ENCODE measurements at regions not wholly inside any gene's neighbourhood (a gene's known extent, or its start where the extent isn't known, plus 50 kb on each side); places are given as distances from the start of the nearest gene placed in this dataset.

- TF ChIP-seq CTCF (IDR thresholded peaks at IDR 0.05; ENCODE audit: low read depth, low read length) (no peak), MYC (IDR thresholded peaks at IDR 0.05; ENCODE audit: low read depth, low read length) (no peak), POLR2A (IDR thresholded peaks at IDR 0.05; ENCODE audit: extremely low read depth, insufficient read length) (no peak), MAX (IDR thresholded peaks at IDR 0.05; ENCODE audit: low read depth, low read length) (no peak)
- no peak overlapping the region for H3K4me3 ChIP-seq (ENCODE audit: low read depth, low read length)
- DNase-seq (ENCODE audit: low read depth) = no peak
Observed at GRCh38 chr7:10222976-10223375, 750.7 kb upstream of the PHF14 start.

- H3K4me3 ChIP-seq (ENCODE audit: low read depth, low read length) = no peak overlapping the region
- no peak for DNase-seq (ENCODE audit: low read depth)
- TF ChIP-seq MAX (IDR thresholded peaks at IDR 0.05; ENCODE audit: low read depth, low read length) = no peak
- no peak for TF ChIP-seq MYC (IDR thresholded peaks at IDR 0.05; ENCODE audit: low read depth, low read length)
- no peak for TF ChIP-seq POLR2A (IDR thresholded peaks at IDR 0.05; ENCODE audit: extremely low read depth, insufficient read length)
- TF ChIP-seq CTCF (IDR thresholded peaks at IDR 0.05; ENCODE audit: low read depth, low read length) = no peak
Observed at GRCh38 chr7:10225275-10225674, 748.4 kb upstream of the PHF14 start.

GRCh38 chr7:10237306-10237705 lies 736.4 kb upstream of the PHF14 start:
- no peak for DNase-seq (ENCODE audit: low read depth)
- no peak for TF ChIP-seq MAX (IDR thresholded peaks at IDR 0.05; ENCODE audit: low read depth, low read length)
- TF ChIP-seq MYC (IDR thresholded peaks at IDR 0.05; ENCODE audit: low read depth, low read length) = no peak
- no peak for TF ChIP-seq POLR2A (IDR thresholded peaks at IDR 0.05; ENCODE audit: extremely low read depth, insufficient read length)
- no peak for TF ChIP-seq CTCF (IDR thresholded peaks at IDR 0.05; ENCODE audit: low read depth, low read length)
- H3K4me3 ChIP-seq (ENCODE audit: low read depth, low read length) = no peak overlapping the region

GRCh38 chr7:10238641-10239040 lies 735.0 kb upstream of the PHF14 start:
- DNase-seq (ENCODE audit: low read depth) = no peak
- no peak for TF ChIP-seq MAX (IDR thresholded peaks at IDR 0.05; ENCODE audit: low read depth, low read length)
- TF ChIP-seq POLR2A (IDR thresholded peaks at IDR 0.05; ENCODE audit: extremely low read depth, insufficient read length) = no peak
- no peak for TF ChIP-seq CTCF (IDR thresholded peaks at IDR 0.05; ENCODE audit: low read depth, low read length)
- no peak for TF ChIP-seq MYC (IDR thresholded peaks at IDR 0.05; ENCODE audit: low read depth, low read length)
- no peak overlapping the region for H3K4me3 ChIP-seq (ENCODE audit: low read depth, low read length)

- TF ChIP-seq MAX (IDR thresholded peaks at IDR 0.05; ENCODE audit: low read depth, low read length) = no peak
- no peak for TF ChIP-seq CTCF (IDR thresholded peaks at IDR 0.05; ENCODE audit: low read depth, low read length)
- DNase-seq (ENCODE audit: low read depth) = no peak
- no peak overlapping the region for H3K4me3 ChIP-seq (ENCODE audit: low read depth, low read length)
Observed at GRCh38 chr7:10239695-10240345, 733.9 kb upstream of the PHF14 start.

Measured in NB4 (cell line).